Duodenal mucosa (tissue), 2 donors: ENCODE measurements at regions not wholly inside any gene's neighbourhood (a gene's known extent, or its start where the extent isn't known, plus 50 kb on each side); places are given as distances from the start of the nearest gene placed in this dataset.

Experiments used
- H3K27ac ChIP-seq: one replicate; pipeline ENCODE4 v1.7.0; 2013; ENCODE audit warnings: low read depth, low read length
- H3K27me3 ChIP-seq, 2 donors: one replicate each; pipeline ENCODE4 v1.7.0; 2013; ENCODE audit warnings: low read length in 2 of 2, control low read depth in 1 of 2; ENCODE audit not compliant: insufficient read depth in 2 of 2, control insufficient read depth in 1 of 2
- H3K36me3 ChIP-seq, 2 donors: one replicate each; pipeline ENCODE4 v1.7.0; 2013; ENCODE audit warnings: low read length in 2 of 2, control low read depth in 1 of 2; ENCODE audit not compliant: insufficient read depth in 2 of 2, control insufficient read depth in 1 of 2
- H3K4me1 ChIP-seq, 2 donors: one replicate each; pipeline ENCODE4 v1.7.0; 2013; ENCODE audit warnings: low read length in 2 of 2, control low read depth in 1 of 2; ENCODE audit not compliant: insufficient read depth in 2 of 2, control insufficient read depth in 1 of 2
- H3K4me3 ChIP-seq, 2 donors: one replicate each; pipeline ENCODE4 v1.7.0; 2013; ENCODE audit warnings: low read length in 2 of 2, low read depth in 1 of 2
- H3K9ac ChIP-seq, 2 donors: one replicate each; pipeline ENCODE4 v1.7.0; 2013; ENCODE audit warnings: low read length in 2 of 2, low read depth in 1 of 2
- H3K9me3 ChIP-seq, 2 donors: one replicate each; pipeline ENCODE4 v1.7.0; 2013; ENCODE audit warnings: low read length in 2 of 2, control low read depth in 1 of 2; ENCODE audit not compliant: control insufficient read depth in 1 of 2

- H3K9ac ChIP-seq: no peak overlapping the region
Observed at GRCh38 chr21:24369278-24369677, 1238.0 kb downstream of the MRPL39 start.

GRCh38 chr21:24367936-24368335 lies 1239.3 kb downstream of the MRPL39 start:
- Histone ChIP-seq H3K4me1 (no peaks in the 10 kb centered on the region), H3K9ac (no peak overlapping the region), H3K27ac (no peak overlapping the region), H3K4me3 (no peak overlapping the region), H3K27me3 (no peaks in the 10 kb centered on the region), H3K9me3 (no peaks in the 10 kb centered on the region), H3K36me3 (no peaks in the 10 kb centered on the region)

More at GRCh38 chr21:24369278-24369677, 1238.0 kb downstream of the MRPL39 start:
- no peaks in the 10 kb centered on the region for H3K4me1 ChIP-seq
- no peak overlapping the region for H3K27ac ChIP-seq
- H3K27me3 ChIP-seq: no peaks in the 10 kb centered on the region
- no peak overlapping the region for H3K4me3 ChIP-seq
- no peaks in the 10 kb centered on the region for H3K36me3 ChIP-seq
- no peaks in the 10 kb centered on the region for H3K9me3 ChIP-seq

- no peak overlapping the region for H3K9ac ChIP-seq
- H3K36me3 ChIP-seq: no peaks in the 10 kb centered on the region
- no peak overlapping the region for H3K4me3 ChIP-seq
- no peaks in the 10 kb centered on the region for H3K27me3 ChIP-seq
- no peaks in the 10 kb centered on the region for H3K4me1 ChIP-seq
- peaks cover 4 to 9% of the 10 kb centered on the region in 2 donors for H3K9me3 ChIP-seq
- no peak overlapping the region for H3K27ac ChIP-seq
Observed at GRCh38 chr21:24353492-24353891, 1253.8 kb downstream of the MRPL39 start.

- no peak overlapping the region for H3K27ac ChIP-seq
- no peak overlapping the region for H3K4me3 ChIP-seq
- H3K9ac ChIP-seq: no peak overlapping the region
- no peaks in the 10 kb centered on the region for H3K36me3 ChIP-seq
- no peaks in the 10 kb centered on the region for H3K4me1 ChIP-seq
- no peaks in the 10 kb centered on the region for H3K27me3 ChIP-seq
- H3K9me3 ChIP-seq: peaks cover 7 to 24% of the 10 kb centered on the region in 2 donors
Observed at GRCh38 chr21:24339406-24339805, 1267.9 kb downstream of the MRPL39 start.

- Histone ChIP-seq H3K4me1 (no peaks in the 10 kb centered on the region), H3K27ac (no peak overlapping the region), H3K36me3 (no peaks in the 10 kb centered on the region), H3K4me3 (no peak overlapping the region), H3K9me3 (peaks cover 7 to 27% of the 10 kb centered on the region in 2 donors), H3K27me3 (no peaks in the 10 kb centered on the region), H3K9ac (no peak overlapping the region)
Observed at GRCh38 chr21:24336491-24336890, 1270.8 kb downstream of the MRPL39 start.

GRCh38 chr21:24323536-24323935 lies 1283.7 kb downstream of the MRPL39 start:
- no peak overlapping the region for H3K4me3 ChIP-seq
- H3K36me3 ChIP-seq: no peaks in the 10 kb centered on the region
- H3K9me3 ChIP-seq: peaks cover 2 to 3% of the 10 kb centered on the region in 2 donors
- H3K4me1 ChIP-seq: no peaks in the 10 kb centered on the region
- H3K9ac ChIP-seq: no peak overlapping the region
- H3K27ac ChIP-seq: no peak overlapping the region
- H3K27me3 ChIP-seq: no peaks in the 10 kb centered on the region

- Histone ChIP-seq H3K36me3 (no peaks in the 10 kb centered on the region), H3K9me3 (peaks cover 0 to 10% of the 10 kb centered on the region in 2 donors), H3K27ac (no peak overlapping the region), H3K27me3 (no peaks in the 10 kb centered on the region), H3K4me3 (no peak overlapping the region), H3K4me1 (no peaks in the 10 kb centered on the region), H3K9ac (no peak overlapping the region)
Observed at GRCh38 chr21:24316277-24316922, 1290.9 kb downstream of the MRPL39 start.

GRCh38 chr21:24310788-24311187 lies 1296.5 kb downstream of the MRPL39 start:
- H3K9me3 ChIP-seq: peaks cover 5 to 11% of the 10 kb centered on the region in 2 donors
- H3K27me3 ChIP-seq: no peaks in the 10 kb centered on the region
- H3K27ac ChIP-seq: no peak overlapping the region
- no peak overlapping the region for H3K4me3 ChIP-seq
- no peak overlapping the region for H3K9ac ChIP-seq
- no peaks in the 10 kb centered on the region for H3K36me3 ChIP-seq
- no peaks in the 10 kb centered on the region for H3K4me1 ChIP-seq

GRCh38 chr21:24308183-24308582 lies 1299.1 kb downstream of the MRPL39 start:
- H3K36me3 ChIP-seq: no peaks in the 10 kb centered on the region
- no peak overlapping the region for H3K9ac ChIP-seq
- peaks cover 6 to 8% of the 10 kb centered on the region in 2 donors for H3K9me3 ChIP-seq
- H3K27ac ChIP-seq: no peak overlapping the region
- no peak overlapping the region for H3K4me3 ChIP-seq
- no peaks in the 10 kb centered on the region for H3K27me3 ChIP-seq
- no peaks in the 10 kb centered on the region for H3K4me1 ChIP-seq

GRCh38 chr21:24302400-24302799 lies 1304.9 kb downstream of the MRPL39 start:
- Histone ChIP-seq H3K36me3 (no peaks in the 10 kb centered on the region), H3K9ac (no peak overlapping the region), H3K9me3 (peaks cover 3% of the 10 kb centered on the region in 2 donors), H3K27me3 (no peaks in the 10 kb centered on the region), H3K27ac (no peak overlapping the region), H3K4me3 (no peak overlapping the region), H3K4me1 (no peaks in the 10 kb centered on the region)
